ENCODE measurements at regions not wholly inside any gene's neighbourhood (a gene's known extent, or its start where the extent isn't known, plus 50 kb on each side); places are given as distances from the start of the nearest gene placed in this dataset.

- TF ChIP-seq EGR1 (IDR thresholded peaks at IDR 0.05) (no peak), EP300 (IDR thresholded peaks at IDR 0.05; ENCODE audit: borderline replicate concordance) (peak; percentile 25; the same call in 1 of the 2 replicates)
These were observed 1361.7 kb upstream of the CDH9 start for GRCh38 chr5:28400076-28400475.

GRCh38 chr5:28399211-28399610, 1360.8 kb upstream of the CDH9 start:
- no peak for TF ChIP-seq REST (IDR thresholded peaks at IDR 0.05; ENCODE audit: low read depth)
- TF ChIP-seq NFIC (IDR thresholded peaks at IDR 0.05) = no peak
- no peak for TF ChIP-seq MAX (IDR thresholded peaks at IDR 0.05)
- TF ChIP-seq YY1 (IDR thresholded peaks at IDR 0.05; ENCODE audit: low read depth) = no peak
- no peak for TF ChIP-seq CREB1 (IDR thresholded peaks at IDR 0.05; ENCODE audit: low read depth)
- no peak for TF ChIP-seq TEAD4 (IDR thresholded peaks at IDR 0.05)
- no peak for TF ChIP-seq EP300 (IDR thresholded peaks at IDR 0.05; ENCODE audit: borderline replicate concordance)
- TF ChIP-seq TCF12 (IDR thresholded peaks at IDR 0.05; ENCODE audit: low read depth) = no peak
- no peak for TF ChIP-seq EGR1 (IDR thresholded peaks at IDR 0.05)
- TF ChIP-seq CEBPB (IDR thresholded peaks at IDR 0.05) = no peak
- TF ChIP-seq ZBTB7A (IDR thresholded peaks at IDR 0.05; ENCODE audit: low read depth) = no peak
- no peak for TF ChIP-seq RAD21 (IDR thresholded peaks at IDR 0.05; ENCODE audit: low read depth)
- TF ChIP-seq FOXM1 (IDR thresholded peaks at IDR 0.05; ENCODE audit: borderline replicate concordance, low read depth) = no peak
- no peak for TF ChIP-seq TAF1 (IDR thresholded peaks at IDR 0.05; ENCODE audit: low read depth)
- TF ChIP-seq USF1 (IDR thresholded peaks at IDR 0.05) = no peak

- TF ChIP-seq FOXM1 (IDR thresholded peaks at IDR 0.05; ENCODE audit: borderline replicate concordance, low read depth) = no peak
- no peak for TF ChIP-seq TEAD4 (IDR thresholded peaks at IDR 0.05)
- no peak for TF ChIP-seq CREB1 (IDR thresholded peaks at IDR 0.05; ENCODE audit: low read depth)
- TF ChIP-seq EP300 (IDR thresholded peaks at IDR 0.05; ENCODE audit: borderline replicate concordance) = no peak
- no peak for TF ChIP-seq TCF12 (IDR thresholded peaks at IDR 0.05; ENCODE audit: low read depth)
- TF ChIP-seq NFIC (IDR thresholded peaks at IDR 0.05) = no peak
- no peak for TF ChIP-seq RAD21 (IDR thresholded peaks at IDR 0.05; ENCODE audit: low read depth)
- TF ChIP-seq CEBPB (IDR thresholded peaks at IDR 0.05) = no peak
- no peak for TF ChIP-seq TAF1 (IDR thresholded peaks at IDR 0.05; ENCODE audit: low read depth)
- no peak for TF ChIP-seq ZBTB7A (IDR thresholded peaks at IDR 0.05; ENCODE audit: low read depth)
- TF ChIP-seq MAX (IDR thresholded peaks at IDR 0.05) = no peak
- TF ChIP-seq EGR1 (IDR thresholded peaks at IDR 0.05) = no peak
- no peak for TF ChIP-seq YY1 (IDR thresholded peaks at IDR 0.05; ENCODE audit: low read depth)
- TF ChIP-seq REST (IDR thresholded peaks at IDR 0.05; ENCODE audit: low read depth) = no peak
- no peak for TF ChIP-seq USF1 (IDR thresholded peaks at IDR 0.05)
These were observed 1359.8 kb upstream of the CDH9 start for GRCh38 chr5:28398185-28398584.

GRCh38 chr5:28397502-28397941, 1359.1 kb upstream of the CDH9 start:
- TF ChIP-seq EP300 (IDR thresholded peaks at IDR 0.05; ENCODE audit: borderline replicate concordance) (peak; percentile 95), EGR1 (IDR thresholded peaks at IDR 0.05) (peak; percentile 86), TAF1 (IDR thresholded peaks at IDR 0.05; ENCODE audit: low read depth) (no peak), ZBTB7A (IDR thresholded peaks at IDR 0.05; ENCODE audit: low read depth) (no peak), FOXM1 (IDR thresholded peaks at IDR 0.05; ENCODE audit: borderline replicate concordance, low read depth) (peak; percentile 94), RAD21 (IDR thresholded peaks at IDR 0.05; ENCODE audit: low read depth) (peak; percentile 3; the same call in 1 of the 2 replicates), CREB1 (IDR thresholded peaks at IDR 0.05; ENCODE audit: low read depth) (no peak), CEBPB (IDR thresholded peaks at IDR 0.05) (0 out of 2 replicates have a peak, but pooled peaks have one; percentile 36), MAX (IDR thresholded peaks at IDR 0.05) (no peak), NFIC (IDR thresholded peaks at IDR 0.05) (peak; percentile 84), TCF12 (IDR thresholded peaks at IDR 0.05; ENCODE audit: low read depth) (peak; percentile 95), REST (IDR thresholded peaks at IDR 0.05; ENCODE audit: low read depth) (no peak), YY1 (IDR thresholded peaks at IDR 0.05; ENCODE audit: low read depth) (0 out of 2 replicates have a peak, but pooled peaks have one; percentile 70), USF1 (IDR thresholded peaks at IDR 0.05) (0 out of 2 replicates have a peak, but pooled peaks have one; percentile 20), TEAD4 (IDR thresholded peaks at IDR 0.05) (peak; percentile 96)

Measured in Ishikawa (cell line).